ENCODE measurements at regions not wholly inside any gene's neighbourhood (a gene's known extent, or its start where the extent isn't known, plus 50 kb on each side); places are given as distances from the start of the nearest gene placed in this dataset.

- TF ChIP-seq EZH2 (IDR thresholded peaks at IDR 0.05; ENCODE audit: borderline replicate concordance, low read length) (no peak), CTCF (conservative IDR thresholded peaks at IDR 0.05 in 1 of 2, IDR thresholded peaks at IDR 0.05 in 1 of 2; ENCODE audit: extremely low read depth in 1 of 2, insufficient read depth in 1 of 2, low read depth in 1 of 2, low read length in 2 of 2) (no peak)
Observed at GRCh38 chr3:21234933-21235332, 516.1 kb downstream of the ZNF385D start.

All from mammary epithelial cell (primary cell).